Cardiac muscle cell (in vitro differentiated cells and primary cell): ENCODE measurements at regions not wholly inside any gene's neighbourhood (a gene's known extent, or its start where the extent isn't known, plus 50 kb on each side); places are given as distances from the start of the nearest gene placed in this dataset.

Experiments
- DNase-seq, 2 donors: peaks; one replicate each; pipeline versions ENCODE4 v3.0.0 to v3.0.0-alpha.2; 2010 to 2017; ENCODE audit warnings: low read depth in 1 of 2, low spot score in 1 of 2
- H3K27ac ChIP-seq: fragments of 200-600 bp; sonication (generic); 2 replicates; pipeline ENCODE4 v1.5.1; 2016
- H3K27me3 ChIP-seq: fragments of 200-600 bp; sonication (generic); 2 replicates; pipeline ENCODE4 v1.6.0; 2016; ENCODE audit warnings: control low read depth
- H3K36me3 ChIP-seq: fragments of 200-600 bp; sonication (generic); 2 replicates; pipeline ENCODE4 v1.5.1; 2016; ENCODE audit warnings: control low read depth
- H3K4me1 ChIP-seq: fragments of 200-600 bp; sonication (generic); 2 replicates; pipeline ENCODE4 v1.8.1; 2017; ENCODE audit warnings: low read depth, mild to moderate bottlenecking, mixed run types
- H3K4me3 ChIP-seq: fragments of 200-600 bp; sonication (generic); 2 replicates; pipeline ENCODE4 v1.5.1; 2016; ENCODE audit warnings: mild to moderate bottlenecking
- H3K9me3 ChIP-seq: fragments of 200-600 bp; sonication (generic); 2 replicates; pipeline ENCODE4 v1.5.1; 2017; ENCODE audit warnings: low read depth, mild to moderate bottlenecking, control low read depth
- TF ChIP-seq, protein P1 (sequence below): IDR thresholded peaks from 2 replicates; pipeline ENCODE4 v1.5.1; 2012; ENCODE audit warnings: low read depth, mild to moderate bottlenecking, low read length

DNA sequence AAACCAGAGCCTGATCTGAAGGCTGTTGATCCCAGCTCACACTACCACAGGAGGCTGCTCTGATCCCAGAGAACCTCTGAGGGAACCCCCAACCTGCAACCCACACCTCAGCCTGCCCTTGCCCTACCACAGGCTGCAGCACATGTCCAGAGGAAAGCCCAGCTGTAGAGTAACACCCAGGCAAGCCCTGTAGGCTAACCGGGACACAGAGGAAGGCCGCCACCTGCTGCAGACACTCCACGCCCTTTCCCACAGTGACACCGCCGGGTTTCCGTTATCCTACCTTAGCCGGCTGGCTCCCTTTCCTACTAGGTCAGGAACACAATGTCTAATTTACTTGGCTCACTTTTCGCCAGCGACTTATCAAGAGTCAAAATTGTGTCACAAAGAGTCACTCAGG is 266.7 kb upstream of the KLHL29 start:
- H3K36me3 ChIP-seq = no peaks in the 10 kb centered on the region
- H3K4me1 ChIP-seq = no peaks in the 10 kb centered on the region
- no peaks in the 10 kb centered on the region for H3K27me3 ChIP-seq
- no peak overlapping the region for H3K27ac ChIP-seq
- no peak overlapping the region for H3K4me3 ChIP-seq
- DNase-seq = no peak
- TF ChIP-seq, protein P1, sequence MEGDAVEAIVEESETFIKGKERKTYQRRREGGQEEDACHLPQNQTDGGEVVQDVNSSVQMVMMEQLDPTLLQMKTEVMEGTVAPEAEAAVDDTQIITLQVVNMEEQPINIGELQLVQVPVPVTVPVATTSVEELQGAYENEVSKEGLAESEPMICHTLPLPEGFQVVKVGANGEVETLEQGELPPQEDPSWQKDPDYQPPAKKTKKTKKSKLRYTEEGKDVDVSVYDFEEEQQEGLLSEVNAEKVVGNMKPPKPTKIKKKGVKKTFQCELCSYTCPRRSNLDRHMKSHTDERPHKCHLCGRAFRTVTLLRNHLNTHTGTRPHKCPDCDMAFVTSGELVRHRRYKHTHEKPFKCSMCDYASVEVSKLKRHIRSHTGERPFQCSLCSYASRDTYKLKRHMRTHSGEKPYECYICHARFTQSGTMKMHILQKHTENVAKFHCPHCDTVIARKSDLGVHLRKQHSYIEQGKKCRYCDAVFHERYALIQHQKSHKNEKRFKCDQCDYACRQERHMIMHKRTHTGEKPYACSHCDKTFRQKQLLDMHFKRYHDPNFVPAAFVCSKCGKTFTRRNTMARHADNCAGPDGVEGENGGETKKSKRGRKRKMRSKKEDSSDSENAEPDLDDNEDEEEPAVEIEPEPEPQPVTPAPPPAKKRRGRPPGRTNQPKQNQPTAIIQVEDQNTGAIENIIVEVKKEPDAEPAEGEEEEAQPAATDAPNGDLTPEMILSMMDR = no peak
- no peaks in the 10 kb centered on the region for H3K9me3 ChIP-seq

DNA sequence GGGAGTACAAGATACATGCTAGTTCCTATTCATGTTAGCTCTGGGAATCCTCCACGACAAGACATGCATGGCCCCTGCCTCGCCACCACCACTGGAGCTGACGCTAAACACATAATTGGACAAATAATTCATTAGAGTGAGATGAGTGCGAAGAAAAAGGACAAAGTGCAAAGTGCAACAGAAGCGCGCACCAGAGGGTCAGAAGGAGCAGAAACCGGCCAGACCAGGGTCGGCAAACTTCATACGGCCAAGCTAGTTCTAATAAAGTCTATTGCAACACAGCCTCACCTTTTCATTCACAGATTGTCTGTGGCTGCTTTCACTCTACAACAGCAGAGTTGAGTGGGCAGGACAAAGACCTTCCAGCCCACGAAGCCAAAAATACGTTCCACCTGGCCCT is 266.1 kb upstream of the KLHL29 start:
- DNase-seq = no peak
- no peaks in the 10 kb centered on the region for H3K4me1 ChIP-seq
- no peaks in the 10 kb centered on the region for H3K27me3 ChIP-seq
- H3K27ac ChIP-seq = no peak overlapping the region
- no peaks in the 10 kb centered on the region for H3K9me3 ChIP-seq
- TF ChIP-seq, protein P1 = no peak
- H3K36me3 ChIP-seq = no peaks in the 10 kb centered on the region
- H3K4me3 ChIP-seq = no peak overlapping the region

DNA sequence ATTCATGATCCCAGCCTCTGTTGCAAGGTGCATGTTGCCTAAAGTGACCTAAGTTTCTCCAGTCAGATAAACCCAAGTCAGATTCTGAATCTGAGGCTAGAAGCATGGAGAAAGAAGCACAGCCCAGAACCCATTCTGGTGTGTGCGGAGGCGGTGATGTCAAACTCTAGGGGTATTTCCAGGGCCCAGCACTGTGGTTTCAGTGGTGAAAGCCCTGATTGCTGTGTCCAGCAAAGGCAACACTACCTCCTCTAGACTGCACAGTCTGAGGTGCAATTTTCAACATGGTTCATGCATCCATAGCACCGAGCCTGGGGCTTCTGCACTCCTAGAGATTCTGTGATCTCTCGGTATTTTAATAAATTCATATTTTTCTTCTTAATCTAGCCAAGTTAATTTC is 264.8 kb upstream of the KLHL29 start:
- no peak overlapping the region for H3K4me3 ChIP-seq
- no peaks in the 10 kb centered on the region for H3K36me3 ChIP-seq
- no peaks in the 10 kb centered on the region for H3K9me3 ChIP-seq
- H3K27me3 ChIP-seq = no peaks in the 10 kb centered on the region
- no peaks in the 10 kb centered on the region for H3K4me1 ChIP-seq
- H3K27ac ChIP-seq = no peak overlapping the region
- TF ChIP-seq, protein P1 = no peak
- no peak for DNase-seq

DNA sequence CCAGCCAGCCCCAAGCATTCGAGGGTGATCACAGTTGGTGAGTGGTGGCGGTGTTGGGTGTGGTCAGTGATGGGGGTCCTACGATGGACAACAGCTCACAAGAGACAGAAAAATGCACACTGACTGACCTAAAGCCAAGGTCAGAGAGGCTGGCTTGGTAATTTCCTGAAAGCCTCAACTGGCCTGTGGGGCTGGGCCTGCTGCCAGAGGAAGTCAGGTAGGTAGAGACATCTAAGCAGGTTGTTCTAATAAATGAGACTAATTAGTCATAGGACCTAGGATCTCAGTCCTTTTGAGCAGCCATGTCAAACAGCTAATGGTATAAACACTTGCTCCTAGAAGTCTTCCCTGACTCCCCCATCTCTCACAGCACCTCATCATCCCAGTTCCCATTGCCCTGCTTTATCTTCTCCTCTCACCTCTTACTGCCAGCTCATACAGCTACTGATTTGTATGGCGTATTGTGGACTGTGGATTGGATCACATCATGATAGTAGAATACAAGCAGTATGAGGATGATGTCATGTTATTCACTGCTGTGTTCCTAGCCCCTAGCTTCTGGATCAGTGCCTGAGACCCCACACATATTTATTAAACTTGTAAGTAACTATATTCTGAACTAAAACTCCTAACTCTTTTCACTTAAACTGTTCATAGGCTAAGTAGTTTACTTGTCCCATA is 262.9 kb upstream of the KLHL29 start:
- Histone ChIP-seq H3K27ac (no peak overlapping the region), H3K9me3 (no peaks in the 10 kb centered on the region), H3K4me1 (no peaks in the 10 kb centered on the region), H3K4me3 (no peak overlapping the region), H3K36me3 (no peaks in the 10 kb centered on the region), H3K27me3 (no peaks in the 10 kb centered on the region)
- no peak for DNase-seq
- TF ChIP-seq, protein P1 = no peak

DNA sequence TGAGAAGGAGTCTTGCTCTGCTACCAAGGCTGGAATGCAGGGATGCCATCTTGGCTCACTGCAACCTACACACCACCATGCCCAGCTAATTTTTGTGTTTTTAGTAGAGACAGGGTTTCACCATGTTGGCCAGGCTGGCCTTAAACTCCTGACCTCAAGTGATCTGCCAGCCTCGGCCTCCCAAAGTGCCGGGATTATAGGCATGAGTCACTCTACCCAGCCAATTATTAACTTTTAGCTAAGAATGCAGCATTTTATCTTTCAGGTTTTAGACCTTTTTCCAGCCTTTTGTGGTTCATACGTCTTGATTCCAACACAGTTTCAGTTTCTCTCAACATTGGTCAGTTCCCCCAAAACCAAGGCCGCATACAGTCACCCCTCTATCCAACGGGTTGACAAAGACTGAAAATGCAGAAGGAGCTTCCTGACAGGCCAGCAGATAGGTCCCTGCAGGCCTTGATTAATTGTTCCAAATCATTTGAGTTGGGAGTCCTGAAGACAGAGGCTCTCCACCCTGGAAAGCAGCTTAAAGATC is 262.2 kb upstream of the KLHL29 start:
- Histone ChIP-seq H3K4me3 (no peak overlapping the region), H3K9me3 (no peaks in the 10 kb centered on the region), H3K36me3 (no peaks in the 10 kb centered on the region), H3K27ac (no peak overlapping the region), H3K27me3 (no peaks in the 10 kb centered on the region), H3K4me1 (no peaks in the 10 kb centered on the region)
- TF ChIP-seq, protein P1 = no peak
- no peak for DNase-seq
